ENCODE measurements at regions not wholly inside any gene's neighbourhood (a gene's known extent, or its start where the extent isn't known, plus 50 kb on each side); places are given as distances from the start of the nearest gene placed in this dataset.

DNA sequence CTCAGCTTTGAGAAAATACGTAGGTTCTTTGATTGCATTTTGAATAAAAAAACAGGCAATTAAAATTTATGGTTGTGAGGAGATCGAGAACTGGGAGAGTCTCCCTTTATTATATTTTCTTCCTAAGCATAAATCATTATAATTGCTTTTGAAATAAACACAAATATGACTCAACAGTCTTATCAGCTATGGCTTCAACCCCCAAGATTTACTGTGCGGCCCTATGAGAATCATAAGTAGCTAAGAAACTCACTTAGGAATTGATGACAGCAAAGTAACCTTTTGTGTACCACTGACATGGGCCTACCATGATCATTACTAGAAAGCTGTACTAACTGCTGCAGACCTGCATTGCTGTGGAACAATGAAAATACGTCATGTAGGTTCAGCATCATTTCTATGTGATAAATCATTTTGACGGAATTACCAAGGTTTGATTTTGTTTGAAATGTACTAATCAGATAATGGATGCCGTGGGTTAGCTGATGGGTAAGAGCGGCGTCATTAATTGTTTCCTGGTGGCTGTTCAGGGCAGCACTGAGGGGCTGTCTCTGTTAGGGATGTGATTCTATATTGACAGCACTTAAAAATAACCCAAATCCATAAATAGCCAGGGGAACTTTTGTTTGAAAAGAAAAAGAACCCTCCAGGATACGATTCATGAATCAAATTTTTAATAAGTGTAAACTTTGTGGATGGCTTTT is 51.5 kb upstream of the GPRIN3 start:
- Mint-ChIP-seq H3K4me3 (no peak overlapping the region), H3K9me3 (peaks cover 6% of the 10 kb centered on the region), H3K27ac (no peak overlapping the region), H3K36me3 (ENCODE audit: low read depth) (no peaks in the 10 kb centered on the region), H3K27me3 (no peaks in the 10 kb centered on the region), H3K4me1 (ENCODE audit: low read depth) (peaks cover 12% of the 10 kb centered on the region)
- intact Hi-C loops (cut with micrococcal nuclease): no loop called here

DNA sequence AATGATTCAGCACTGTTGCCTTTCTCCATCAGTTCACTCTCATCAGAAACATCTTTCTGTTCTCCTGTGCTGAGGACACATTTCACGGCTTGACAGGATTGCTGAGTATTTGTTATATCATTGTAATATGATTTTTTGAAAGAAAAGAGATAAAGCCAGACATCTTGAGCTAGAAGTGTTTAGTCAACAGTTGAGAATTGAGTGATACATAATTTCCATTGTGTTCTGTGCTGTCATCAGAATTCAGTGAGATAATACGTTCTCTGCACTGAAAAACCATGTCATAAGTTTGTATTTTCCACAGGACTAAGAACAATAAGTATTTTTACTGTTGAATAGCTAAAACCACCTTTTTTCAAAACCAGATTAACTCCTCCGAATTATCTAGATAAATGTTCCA is 50.2 kb upstream of the GPRIN3 start:
- intact Hi-C loops (cut with micrococcal nuclease): no loop called here
- no peak overlapping the region for H3K27ac Mint-ChIP-seq
- no peak overlapping the region for H3K4me3 Mint-ChIP-seq
- no peaks in the 10 kb centered on the region for H3K36me3 Mint-ChIP-seq (ENCODE audit: low read depth)
- H3K27me3 Mint-ChIP-seq: no peaks in the 10 kb centered on the region
- H3K4me1 Mint-ChIP-seq (ENCODE audit: low read depth): peaks cover 12% of the 10 kb centered on the region
- H3K9me3 Mint-ChIP-seq: no peaks in the 10 kb centered on the region

All from dendritic cell treated with granulocyte-macrophage colony-stimulating factor and Interleukin-4, amounts not matched to agents 40 ng/mL and 50 ng/mL, for 4 days (primary cell).